GM12892 (cell line): ENCODE measurements at regions not wholly inside any gene's neighbourhood (a gene's known extent, or its start where the extent isn't known, plus 50 kb on each side); places are given as distances from the start of the nearest gene placed in this dataset.

ENCODE experiments used
- POLR2AphosphoS5 ChIP-seq: IDR thresholded peaks from 2 replicates; pipeline ENCODE4 v1.6.1; 2011; ENCODE audit warnings: low read depth, low read length, control low read depth
- TAF1 ChIP-seq: IDR thresholded peaks from 2 replicates; pipeline ENCODE4 v1.6.1; 2011; ENCODE audit warnings: low read depth, mild to moderate bottlenecking, control low read depth, low read length, borderline replicate concordance

GRCh38 chr2:207458582-207458981, 71.2 kb upstream of the CREB1 start:
- TF ChIP-seq POLR2AphosphoS5: no peak
- no peak for TF ChIP-seq TAF1
